H1 (cell line): ENCODE measurements at regions not wholly inside any gene's neighbourhood (a gene's known extent, or its start where the extent isn't known, plus 50 kb on each side); places are given as distances from the start of the nearest gene placed in this dataset.

Source experiments
- ATF3 ChIP-seq: IDR thresholded peaks from 2 replicates; pipeline ENCODE4 v1.6.1; 2011; ENCODE audit warnings: low read depth, mild to moderate bottlenecking, low read length; ENCODE audit not compliant: insufficient read depth
- CREB1 ChIP-seq: IDR thresholded peaks from 2 replicates; pipeline ENCODE4 v1.6.1; 2012; ENCODE audit warnings: inconsistent platforms
- CTCF ChIP-seq, 3 experiments: IDR thresholded peaks; 1 replicate in 2 of 3; 2 replicates in 1 of 3; pipeline versions ENCODE4 v1.5.1 to v1.6.1; 2011; ENCODE audit warnings: low read length in 3 of 3, mild to moderate bottlenecking in 3 of 3, inconsistent platforms in 2 of 3, low read depth in 1 of 3, moderate library complexity in 1 of 3; ENCODE audit not compliant: insufficient read depth in 1 of 3; ENCODE audit errors: control extremely low read depth in 1 of 3
- EZH2 ChIP-seq: fragments of 200-600 bp; sonication (generic); IDR thresholded peaks from 2 replicates; pipeline ENCODE4 v1.7.1; 2012; ENCODE audit warnings: low read depth, mild to moderate bottlenecking, moderate library complexity, low read length, inconsistent platforms; ENCODE audit not compliant: severe bottlenecking
- GABPA ChIP-seq: IDR thresholded peaks from 2 replicates; pipeline ENCODE4 v1.6.1; 2011; ENCODE audit warnings: mild to moderate bottlenecking, low read length, moderate library complexity, borderline replicate concordance; ENCODE audit not compliant: insufficient read depth
- NRF1 ChIP-seq: IDR thresholded peaks from 2 replicates; pipeline ENCODE4 v1.6.1; 2011; ENCODE audit warnings: mild to moderate bottlenecking, low read depth, low read length, improper control_type of control experiment
- RAD21 ChIP-seq, 2 experiments: IDR thresholded peaks in 1 of 2; conservative IDR thresholded peaks in 1 of 2; 2 replicates each; pipeline ENCODE4 v1.6.1; 2011; ENCODE audit warnings: low read depth in 2 of 2, low read length in 2 of 2, improper control_type of control experiment in 1 of 2, inconsistent platforms in 1 of 2, mild to moderate bottlenecking in 1 of 2, moderate library complexity in 1 of 2
- TAF7 ChIP-seq: optimal IDR thresholded peaks from 2 replicates; pipeline ENCODE3; 2011; ENCODE audit warnings: low read depth, mild to moderate bottlenecking, inconsistent platforms, low read length, moderate library complexity, borderline replicate concordance
- ZNF274 ChIP-seq: IDR thresholded peaks from 2 replicates; pipeline ENCODE4 v1.7.0; 2012; ENCODE audit warnings: low read length, borderline replicate concordance; ENCODE audit errors: extremely low read depth
- TF ChIP-seq, protein P1 (sequence below): IDR thresholded peaks from 2 replicates; pipeline ENCODE4 v1.6.1; 2011; ENCODE audit warnings: low read length, improper control_type of control experiment
- TF ChIP-seq, protein P2 (sequence below): IDR thresholded peaks from 2 replicates; pipeline ENCODE4 v1.6.1; 2012; ENCODE audit warnings: inconsistent platforms

DNA sequence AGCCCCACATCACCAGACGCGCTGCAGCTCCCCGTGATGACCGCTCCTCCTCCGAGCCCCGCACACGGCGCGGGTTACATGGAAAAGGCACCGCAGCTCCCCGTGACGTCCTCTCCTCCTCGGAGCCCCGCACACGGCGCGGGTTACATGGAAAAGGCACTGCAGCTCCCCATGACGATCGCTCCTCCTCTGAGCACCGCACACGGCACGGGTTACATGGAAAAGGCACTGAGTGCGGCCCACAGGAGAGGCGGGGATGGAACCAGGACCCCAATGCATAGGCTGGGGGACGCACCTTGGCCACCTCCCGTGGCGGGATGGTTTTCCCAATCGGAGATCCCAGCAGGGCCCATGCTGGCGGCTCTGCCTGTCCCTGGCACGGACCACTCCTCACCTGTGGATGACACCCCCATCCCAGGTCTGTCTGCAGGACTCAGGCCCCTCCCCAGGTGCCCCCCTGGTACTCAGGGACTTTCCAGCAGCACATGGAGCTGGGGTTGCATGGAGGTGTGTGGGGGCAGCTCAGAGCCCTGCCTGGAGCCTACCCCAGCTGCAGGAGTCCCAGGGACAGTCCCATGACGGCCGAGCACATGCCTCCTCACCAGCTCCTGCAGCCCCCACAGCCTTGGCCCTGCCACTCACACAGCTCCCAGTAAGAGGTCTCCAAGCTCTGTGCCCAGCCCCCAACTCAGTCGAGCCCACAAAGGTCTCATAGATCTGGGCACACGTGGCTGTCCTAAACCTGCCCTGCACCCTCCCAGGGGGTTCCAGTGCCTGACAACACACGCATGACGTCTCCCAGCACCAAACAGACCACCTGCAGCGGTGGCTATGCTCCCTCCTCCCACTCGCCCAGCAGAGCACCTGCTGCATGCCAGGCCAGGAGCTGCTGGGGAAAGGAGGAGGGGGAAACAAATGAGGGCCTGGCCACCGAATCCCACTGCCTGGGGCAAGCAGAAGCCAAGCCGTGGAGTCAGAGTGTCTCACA lies 166.6 kb downstream of the BRD1 start:
- TF ChIP-seq GABPA: no peak
- TF ChIP-seq EZH2: no peak
- TF ChIP-seq CTCF (IDR thresholded peaks at IDR 0.05; ENCODE audit: control extremely low read depth in 1 of 3, insufficient read depth in 1 of 3, low read depth in 1 of 3, low read length in 3 of 3): no peak
- TF ChIP-seq, protein P1, sequence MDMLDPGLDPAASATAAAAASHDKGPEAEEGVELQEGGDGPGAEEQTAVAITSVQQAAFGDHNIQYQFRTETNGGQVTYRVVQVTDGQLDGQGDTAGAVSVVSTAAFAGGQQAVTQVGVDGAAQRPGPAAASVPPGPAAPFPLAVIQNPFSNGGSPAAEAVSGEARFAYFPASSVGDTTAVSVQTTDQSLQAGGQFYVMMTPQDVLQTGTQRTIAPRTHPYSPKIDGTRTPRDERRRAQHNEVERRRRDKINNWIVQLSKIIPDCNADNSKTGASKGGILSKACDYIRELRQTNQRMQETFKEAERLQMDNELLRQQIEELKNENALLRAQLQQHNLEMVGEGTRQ: no peak
- TF ChIP-seq ATF3: no peak
- no peak for TF ChIP-seq RAD21 (IDR thresholded peaks at IDR 0.05 in 1 of 2, conservative IDR thresholded peaks at IDR 0.05 in 1 of 2; ENCODE audit: low read depth in 2 of 2, low read length in 2 of 2)
- TF ChIP-seq, protein P2, sequence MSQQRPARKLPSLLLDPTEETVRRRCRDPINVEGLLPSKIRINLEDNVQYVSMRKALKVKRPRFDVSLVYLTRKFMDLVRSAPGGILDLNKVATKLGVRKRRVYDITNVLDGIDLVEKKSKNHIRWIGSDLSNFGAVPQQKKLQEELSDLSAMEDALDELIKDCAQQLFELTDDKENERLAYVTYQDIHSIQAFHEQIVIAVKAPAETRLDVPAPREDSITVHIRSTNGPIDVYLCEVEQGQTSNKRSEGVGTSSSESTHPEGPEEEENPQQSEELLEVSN: no peak
- no peak for TF ChIP-seq ZNF274
- TF ChIP-seq NRF1: no peak
- TF ChIP-seq TAF7: no peak
- no peak for TF ChIP-seq CREB1
